Stimulated activated CD8-positive, alpha-beta memory T cell treated with anti-CD3 and anti-CD28 coated beads, Interleukin-2, amount 100 ng/mL, for 48 hours (primary cell): ENCODE measurements at regions not wholly inside any gene's neighbourhood (a gene's known extent, or its start where the extent isn't known, plus 50 kb on each side); places are given as distances from the start of the nearest gene placed in this dataset.
"Not testable (repeated sequence)": the region's sequence is repeated elsewhere in the genome, so short reads cannot be mapped to it uniquely, and the experiment has no call there.

Source experiments
- DNase-seq, 2 donors: peaks; one replicate each; pipeline ENCODE4 v3.0.0-alpha.2; 2020; ENCODE audit warnings: low read depth in 2 of 2

DNA sequence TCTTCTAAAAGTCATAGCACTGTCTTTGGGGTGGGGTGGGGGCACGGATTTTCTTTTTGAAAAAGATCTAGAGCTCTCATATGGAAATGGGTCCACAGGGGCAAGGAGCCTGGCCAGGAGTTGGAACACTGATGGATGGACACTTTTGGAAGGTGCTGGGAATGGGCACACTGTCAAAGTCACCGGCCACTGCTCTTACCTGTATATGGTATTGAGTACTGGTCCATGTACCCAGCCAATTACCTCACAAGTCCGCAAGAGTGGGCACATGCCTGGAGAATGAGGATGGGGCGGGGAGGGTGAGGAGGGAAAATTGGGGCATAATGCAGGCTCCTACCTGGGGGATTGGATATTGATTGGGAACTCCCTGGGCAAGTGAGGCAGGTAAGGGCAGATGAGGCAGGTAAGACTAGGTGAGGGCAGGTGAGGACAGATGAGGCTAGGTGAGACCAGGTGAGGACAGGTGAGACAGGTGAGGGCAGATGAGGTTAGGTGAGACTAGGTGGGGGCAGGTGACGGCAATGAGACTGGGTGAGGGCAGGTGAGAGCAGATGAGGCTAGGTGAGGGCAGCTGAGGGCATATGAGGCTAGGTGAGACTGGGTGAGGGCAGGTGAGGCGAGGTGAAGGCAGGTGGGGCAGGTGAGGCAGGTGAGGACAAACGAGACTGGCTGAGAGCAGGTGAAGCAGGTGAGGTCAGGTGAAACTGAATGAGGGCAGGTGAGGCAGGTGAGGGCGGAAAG is 167.9 kb downstream of the NRN1 start:
- DNase-seq, result no peak

GRCh38 chr6:5837323-5837722 is 169.4 kb downstream of the NRN1 start:
- no peak for DNase-seq

- not testable (repeated sequence) for DNase-seq
These were observed 170.1 kb downstream of the NRN1 start for GRCh38 chr6:5836597-5836996.

DNA sequence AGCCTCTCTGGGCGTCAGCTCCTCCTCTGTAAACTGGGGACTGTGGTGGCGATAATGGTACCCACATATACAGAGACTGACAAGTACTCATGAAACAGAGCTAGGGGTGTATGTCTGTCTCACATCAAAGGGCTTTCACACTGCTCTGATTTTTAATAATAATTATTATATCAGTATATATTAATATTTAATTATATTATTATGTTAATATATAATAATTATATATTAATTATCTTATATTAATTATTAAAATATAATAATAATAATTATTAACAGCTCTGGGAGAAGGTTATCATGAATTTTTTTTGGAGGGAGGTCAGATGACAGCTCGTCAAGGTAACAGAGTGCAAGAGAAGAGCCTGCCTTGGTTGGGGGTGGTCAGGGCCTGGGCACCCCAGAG is 173.6 kb downstream of the NRN1 start:
- DNase-seq, result no peak

DNA sequence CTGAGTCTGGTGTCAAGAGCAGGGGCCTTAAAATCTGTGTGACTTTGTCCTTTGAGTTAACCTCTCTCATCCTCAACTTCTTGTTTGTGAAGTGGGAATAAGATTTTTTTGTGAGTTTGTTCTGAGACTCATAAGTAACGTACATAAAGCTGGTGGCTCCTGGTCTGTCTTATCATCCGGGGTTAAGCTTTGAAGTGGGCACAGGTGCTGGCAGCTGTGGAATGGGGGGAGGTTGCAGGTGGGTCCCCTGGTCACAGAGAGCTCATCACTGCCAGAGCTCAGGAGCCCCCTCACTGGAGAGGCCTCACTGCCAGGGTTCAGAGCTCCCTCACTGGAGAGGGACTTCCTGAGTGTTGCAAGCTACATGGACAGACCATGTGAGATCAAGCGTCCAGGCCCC is 174.1 kb downstream of the NRN1 start:
- DNase-seq, result no peak

DNA sequence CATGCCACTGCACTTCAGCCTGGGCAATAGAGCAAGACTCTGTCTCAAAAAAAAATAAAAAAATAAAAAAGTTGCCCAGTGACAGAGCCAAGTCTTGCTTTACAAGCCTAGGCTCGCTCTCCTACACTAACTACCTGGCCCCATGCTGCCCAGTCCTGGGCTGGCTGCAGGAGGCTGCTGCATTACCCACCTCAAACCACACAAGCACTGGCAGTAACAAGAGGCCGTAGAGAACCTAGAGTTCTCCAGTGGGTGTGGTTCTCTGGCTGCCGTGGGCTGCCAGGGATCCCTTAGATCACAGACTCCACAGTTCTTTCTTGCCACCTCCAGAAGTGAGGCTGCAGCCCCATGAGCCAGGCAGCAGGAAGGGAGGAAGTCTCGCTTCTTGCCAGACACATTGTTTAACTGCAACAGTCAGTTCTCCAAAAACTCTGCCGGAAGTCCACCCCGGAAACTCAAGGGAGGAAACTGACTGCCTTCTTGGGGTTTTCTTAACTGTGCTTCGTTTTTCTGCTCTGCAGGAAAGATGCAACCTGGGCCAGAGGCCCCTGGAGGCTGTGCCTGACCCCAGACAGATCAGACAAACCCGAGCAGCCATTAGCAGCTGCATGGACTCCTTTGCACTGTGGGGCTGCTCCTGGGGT is 175.4 kb downstream of the NRN1 start:
- DNase-seq, result not testable (repeated sequence)

- DNase-seq, result no peak
These were observed 178.4 kb downstream of the NRN1 start for GRCh38 chr6:5828296-5828695.

DNA sequence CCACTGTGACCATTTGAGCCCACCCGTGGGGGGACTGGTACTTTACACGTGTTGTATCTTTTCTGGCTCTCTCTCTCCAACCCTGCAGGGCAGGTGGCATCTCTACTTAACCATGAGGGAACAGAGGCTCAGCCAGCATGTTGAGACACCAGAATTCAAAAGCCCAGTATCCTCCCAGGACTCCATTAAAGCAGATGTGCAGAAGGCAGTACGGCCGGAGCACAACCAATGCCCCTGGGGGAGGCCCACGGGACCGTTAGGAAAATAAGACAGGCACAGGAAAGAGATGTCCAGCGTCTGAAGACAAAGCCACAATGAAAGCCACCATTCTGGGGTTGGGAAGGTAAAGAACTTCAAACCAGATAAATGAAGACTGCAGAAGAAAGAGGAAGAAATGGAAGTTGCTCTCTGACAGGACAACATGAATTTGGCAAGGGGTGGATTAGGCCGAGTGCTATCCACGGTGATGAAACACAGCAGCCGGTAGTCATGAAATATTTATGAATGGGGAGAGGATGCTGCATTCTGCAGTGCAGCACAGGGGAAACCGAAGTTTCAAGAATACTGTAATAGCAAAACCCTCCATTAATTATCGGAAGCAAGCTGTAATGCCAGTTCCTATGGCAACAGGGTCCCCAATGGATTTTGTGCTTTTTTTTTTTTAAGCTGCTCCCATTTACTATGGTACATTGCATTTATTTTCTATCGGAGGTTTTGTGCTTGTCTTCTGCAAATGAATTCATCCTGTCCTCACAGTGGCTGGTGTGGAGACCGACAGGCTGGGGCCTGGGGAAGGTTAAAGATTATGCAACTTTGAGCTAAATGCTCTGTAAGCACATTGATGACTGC is 179.4 kb downstream of the NRN1 start:
- no peak for DNase-seq

- DNase-seq, result not testable (repeated sequence)
These were observed 182.2 kb downstream of the NRN1 start for GRCh38 chr6:5824382-5824983.
